Astrocyte of the cerebellum (primary cell): ENCODE measurements at regions not wholly inside any gene's neighbourhood (a gene's known extent, or its start where the extent isn't known, plus 50 kb on each side); places are given as distances from the start of the nearest gene placed in this dataset.

Source experiments
- DNase-seq: peaks from one replicate; pipeline ENCODE4 v3.0.0-alpha.2; 2011; ENCODE audit warnings: low read depth
- H3K4me3 ChIP-seq: 2 replicates; pipeline ENCODE4 v1.5.1; 2011; ENCODE audit warnings: mild to moderate bottlenecking, low read depth, low read length, moderate library complexity
- CTCF ChIP-seq: IDR thresholded peaks from 2 replicates; pipeline ENCODE4 v1.5.1; 2012; ENCODE audit warnings: low read length, low read depth, moderate library complexity, mild to moderate bottlenecking; ENCODE audit errors: missing control alignments
- in situ Hi-C: cut with HindIII; loops from 2 replicates; pipeline ENCODE4 v1.10.0; 2017; ENCODE audit warnings: low sequenced_read_pairs

- no peak for TF ChIP-seq CTCF
- DNase-seq, result no peak
- in situ Hi-C loops, result no loop called here
- no peak overlapping the region for H3K4me3 ChIP-seq
Observed at GRCh38 chr1:70490153-70490552, 79.1 kb downstream of the CTH start.

- DNase-seq, result no peak
- in situ Hi-C loops, result no loop called here
- H3K4me3 ChIP-seq, result no peak overlapping the region
- TF ChIP-seq CTCF, result no peak
Observed at GRCh38 chr1:70495370-70495769, 84.3 kb downstream of the CTH start.

- TF ChIP-seq CTCF, result no peak
- no peak for DNase-seq
- no peak overlapping the region for H3K4me3 ChIP-seq
- in situ Hi-C loops, result no loop called here
Observed at GRCh38 chr1:70496181-70496580, 85.1 kb downstream of the CTH start.

GRCh38 chr1:70497152-70497551 is 86.1 kb downstream of the CTH start:
- no peak overlapping the region for H3K4me3 ChIP-seq
- TF ChIP-seq CTCF, result no peak
- DNase-seq, result no peak
- in situ Hi-C loops, result no loop called here

GRCh38 chr1:70498666-70499065 is 87.6 kb downstream of the CTH start:
- DNase-seq, result no peak
- TF ChIP-seq CTCF, result no peak
- H3K4me3 ChIP-seq, result no peak overlapping the region
- in situ Hi-C loops, result no loop called here

GRCh38 chr1:70499695-70500094 is 88.6 kb downstream of the CTH start:
- no peak for DNase-seq
- no peak for TF ChIP-seq CTCF
- in situ Hi-C loops, result no loop called here
- no peak overlapping the region for H3K4me3 ChIP-seq

GRCh38 chr1:70503358-70503757 is 92.3 kb downstream of the CTH start:
- no peak for DNase-seq
- TF ChIP-seq CTCF, result no peak
- in situ Hi-C loops, result no loop called here
- no peak overlapping the region for H3K4me3 ChIP-seq
